T-helper 2 cell treated with Interferon-gamma antibody and Interleukin-4, amounts not matched to agents 5 μg/mL and 100 μg/mL, for 36 hours (primary cell): ENCODE measurements at regions not wholly inside any gene's neighbourhood (a gene's known extent, or its start where the extent isn't known, plus 50 kb on each side); places are given as distances from the start of the nearest gene placed in this dataset.

ENCODE experiments used
- DNase-seq: peaks from one replicate; pipeline ENCODE4 v3.0.0; 2021; ENCODE audit warnings: low spot score
- H3K27ac Mint-ChIP-seq: one replicate; pipeline ENCODE4 v1.8.0; 2021; ENCODE audit warnings: mild to moderate bottlenecking, mixed read lengths
- H3K27me3 Mint-ChIP-seq: one replicate; pipeline ENCODE4 v1.8.0; 2021; ENCODE audit warnings: low read depth, mixed read lengths
- H3K36me3 Mint-ChIP-seq: one replicate; pipeline ENCODE4 v1.8.0; 2021; ENCODE audit warnings: low read depth, mixed read lengths
- H3K4me1 Mint-ChIP-seq: one replicate; pipeline ENCODE4 v1.8.0; 2021; ENCODE audit warnings: low read depth, mixed read lengths
- H3K4me3 Mint-ChIP-seq: one replicate; pipeline ENCODE4 v1.8.0; 2022; ENCODE audit warnings: mild to moderate bottlenecking, moderate library complexity, mixed read lengths
- H3K9me3 Mint-ChIP-seq: one replicate; pipeline ENCODE4 v1.8.0; 2021; ENCODE audit warnings: mixed read lengths

DNA sequence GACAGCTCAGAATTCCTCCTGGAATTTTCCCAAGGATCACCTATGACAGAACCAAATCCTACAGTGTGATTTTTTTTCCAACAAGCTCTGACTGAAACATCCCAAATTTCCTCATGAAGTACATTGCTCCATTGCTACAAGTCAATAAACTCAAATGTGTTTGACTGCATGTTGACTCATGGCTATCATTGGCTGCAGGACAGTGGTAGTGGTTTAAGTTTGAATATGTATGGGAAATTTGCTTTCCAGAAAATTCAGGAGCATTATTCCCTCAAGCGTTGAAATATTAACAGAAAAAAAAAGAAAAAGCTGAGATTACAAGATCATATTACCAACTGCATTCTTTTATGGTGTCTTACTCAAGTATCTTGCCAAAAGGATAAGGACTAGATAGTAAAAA is 402.8 kb upstream of the DSEL start:
- no peak overlapping the region for H3K27ac Mint-ChIP-seq
- DNase-seq = no peak
- H3K9me3 Mint-ChIP-seq = no peaks in the 10 kb centered on the region
- no peaks in the 10 kb centered on the region for H3K36me3 Mint-ChIP-seq
- no peak overlapping the region for H3K4me3 Mint-ChIP-seq
- no peaks in the 10 kb centered on the region for H3K27me3 Mint-ChIP-seq
- no peaks in the 10 kb centered on the region for H3K4me1 Mint-ChIP-seq

DNA sequence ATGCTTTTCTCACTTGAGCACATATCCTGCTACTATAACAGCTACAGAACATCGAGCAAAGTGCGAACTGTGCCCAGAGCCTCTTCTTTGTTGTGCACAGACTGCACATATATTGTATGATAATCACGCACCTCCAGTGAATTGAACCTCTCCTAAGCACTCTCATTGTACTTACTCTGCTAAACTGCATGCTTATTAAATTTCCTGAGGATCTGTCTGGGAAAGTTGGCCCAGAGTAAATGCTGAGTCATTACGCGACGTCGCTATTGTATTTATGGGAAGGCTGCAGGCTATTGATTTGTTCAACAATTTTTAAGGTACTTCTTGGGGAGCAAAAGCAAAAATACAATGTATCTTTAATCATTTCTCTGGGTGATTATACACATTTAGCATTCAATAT is 399.6 kb upstream of the DSEL start:
- no peak overlapping the region for H3K27ac Mint-ChIP-seq
- no peak for DNase-seq
- H3K36me3 Mint-ChIP-seq = no peaks in the 10 kb centered on the region
- H3K9me3 Mint-ChIP-seq = no peaks in the 10 kb centered on the region
- no peaks in the 10 kb centered on the region for H3K27me3 Mint-ChIP-seq
- H3K4me3 Mint-ChIP-seq = no peak overlapping the region
- no peaks in the 10 kb centered on the region for H3K4me1 Mint-ChIP-seq

DNA sequence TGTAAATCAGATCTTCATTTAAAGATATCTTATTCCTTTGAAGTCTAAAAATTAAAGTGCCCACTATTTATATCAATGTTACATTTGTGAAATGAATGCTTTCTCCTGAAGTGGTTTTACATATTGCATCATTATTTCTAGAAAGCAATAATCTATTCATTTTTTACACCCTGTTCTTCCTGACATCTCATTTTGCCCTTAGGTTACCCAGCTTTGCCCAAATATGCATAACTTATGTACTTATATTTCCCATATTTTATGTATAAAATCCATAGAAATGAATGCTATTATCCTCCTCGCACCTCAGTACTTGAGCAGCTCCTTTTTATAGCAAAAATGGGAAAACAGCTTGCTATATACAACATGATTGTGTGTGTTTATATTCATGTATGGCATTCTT is 396.5 kb upstream of the DSEL start:
- Mint-ChIP-seq H3K27ac (no peak overlapping the region), H3K4me3 (no peak overlapping the region), H3K4me1 (no peaks in the 10 kb centered on the region), H3K36me3 (no peaks in the 10 kb centered on the region), H3K27me3 (no peaks in the 10 kb centered on the region), H3K9me3 (no peaks in the 10 kb centered on the region)
- no peak for DNase-seq

DNA sequence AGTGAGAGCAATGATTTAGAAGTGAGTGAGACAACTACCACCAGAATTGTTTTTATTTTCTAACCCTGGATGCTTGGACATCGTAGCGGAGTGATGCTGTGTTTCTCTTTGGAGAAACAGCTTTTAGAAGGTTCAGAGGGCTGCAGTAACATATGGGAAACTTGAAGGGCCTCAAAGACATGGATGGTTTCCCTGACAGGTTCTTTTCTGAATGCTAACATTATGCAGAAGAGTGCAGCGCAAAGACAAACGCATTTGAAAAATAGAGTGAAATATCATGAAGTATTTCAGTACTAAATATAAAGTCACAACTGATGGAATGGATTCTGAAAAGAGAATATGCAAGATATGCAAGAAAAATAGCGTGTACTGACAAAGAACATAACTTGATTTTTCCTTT is 385.1 kb upstream of the DSEL start:
- Mint-ChIP-seq H3K27me3 (no peaks in the 10 kb centered on the region), H3K27ac (no peak overlapping the region), H3K36me3 (no peaks in the 10 kb centered on the region), H3K9me3 (no peaks in the 10 kb centered on the region), H3K4me3 (no peak overlapping the region), H3K4me1 (no peaks in the 10 kb centered on the region)
- DNase-seq = no peak

DNA sequence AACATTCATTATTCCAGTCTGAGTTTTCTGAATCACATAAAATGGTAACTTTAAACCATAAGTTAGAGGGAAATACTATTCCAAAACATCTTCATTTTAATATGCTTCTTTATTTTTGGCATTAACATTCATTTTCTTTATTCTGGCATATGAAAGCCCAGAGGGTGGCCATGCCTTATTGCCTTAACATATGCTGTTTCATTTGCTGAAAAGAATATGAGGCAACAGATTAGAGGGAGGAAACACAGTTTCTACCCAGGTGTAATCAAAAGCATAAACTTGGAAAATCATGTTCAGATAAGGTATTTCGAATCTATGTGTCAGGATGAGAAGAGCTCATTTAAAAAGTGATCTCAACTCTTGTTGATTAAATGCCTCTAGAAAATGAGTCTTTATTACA is 379.9 kb upstream of the DSEL start:
- H3K4me3 Mint-ChIP-seq = no peak overlapping the region
- no peak overlapping the region for H3K27ac Mint-ChIP-seq
- no peak for DNase-seq
- no peaks in the 10 kb centered on the region for H3K9me3 Mint-ChIP-seq
- no peaks in the 10 kb centered on the region for H3K4me1 Mint-ChIP-seq
- no peaks in the 10 kb centered on the region for H3K36me3 Mint-ChIP-seq
- H3K27me3 Mint-ChIP-seq = no peaks in the 10 kb centered on the region

DNA sequence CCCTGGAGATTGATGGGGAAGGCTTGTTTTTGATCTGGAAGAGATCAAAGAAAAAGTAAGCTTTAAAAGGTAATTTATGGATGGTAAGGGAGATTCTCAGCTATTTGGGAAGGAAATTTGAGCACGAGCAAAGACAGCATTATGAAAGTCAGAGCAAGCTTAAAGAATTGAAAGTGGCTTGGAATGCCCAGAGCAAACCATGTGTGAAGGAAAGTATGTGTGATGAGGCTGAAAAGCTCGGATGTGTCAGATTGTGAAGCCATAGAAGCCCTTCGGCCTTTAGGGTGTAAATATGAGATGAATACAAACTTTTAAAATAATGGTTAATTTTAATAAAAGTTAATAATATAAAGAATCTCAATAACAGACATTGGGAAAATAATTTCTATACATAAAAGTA is 377.4 kb upstream of the DSEL start:
- H3K27ac Mint-ChIP-seq = no peak overlapping the region
- H3K4me3 Mint-ChIP-seq = no peak overlapping the region
- no peaks in the 10 kb centered on the region for H3K27me3 Mint-ChIP-seq
- H3K4me1 Mint-ChIP-seq = no peaks in the 10 kb centered on the region
- DNase-seq = no peak
- H3K36me3 Mint-ChIP-seq = no peaks in the 10 kb centered on the region
- H3K9me3 Mint-ChIP-seq = no peaks in the 10 kb centered on the region

DNA sequence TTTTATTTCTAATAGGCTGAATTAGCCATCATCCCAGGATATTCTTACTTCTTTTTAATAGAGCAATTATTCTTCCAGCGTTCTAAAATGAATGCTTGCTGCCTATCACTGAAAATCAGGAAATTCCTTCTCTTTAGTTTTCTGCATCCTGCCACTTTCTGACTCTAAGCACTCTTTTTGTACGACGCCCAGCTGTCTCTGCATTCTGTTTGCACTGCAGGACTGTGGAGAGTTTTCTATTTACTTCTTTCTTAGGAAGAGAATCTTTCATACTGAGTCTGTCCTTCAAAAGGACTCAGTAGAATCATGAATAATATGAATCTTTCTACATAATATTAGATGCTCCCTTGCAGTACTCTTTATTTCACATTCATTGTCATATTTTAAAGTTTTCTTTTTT is 360.4 kb upstream of the DSEL start:
- no peaks in the 10 kb centered on the region for H3K9me3 Mint-ChIP-seq
- H3K27ac Mint-ChIP-seq = no peak overlapping the region
- H3K36me3 Mint-ChIP-seq = no peaks in the 10 kb centered on the region
- H3K4me3 Mint-ChIP-seq = no peak overlapping the region
- H3K27me3 Mint-ChIP-seq = no peaks in the 10 kb centered on the region
- H3K4me1 Mint-ChIP-seq = no peaks in the 10 kb centered on the region
- no peak for DNase-seq

DNA sequence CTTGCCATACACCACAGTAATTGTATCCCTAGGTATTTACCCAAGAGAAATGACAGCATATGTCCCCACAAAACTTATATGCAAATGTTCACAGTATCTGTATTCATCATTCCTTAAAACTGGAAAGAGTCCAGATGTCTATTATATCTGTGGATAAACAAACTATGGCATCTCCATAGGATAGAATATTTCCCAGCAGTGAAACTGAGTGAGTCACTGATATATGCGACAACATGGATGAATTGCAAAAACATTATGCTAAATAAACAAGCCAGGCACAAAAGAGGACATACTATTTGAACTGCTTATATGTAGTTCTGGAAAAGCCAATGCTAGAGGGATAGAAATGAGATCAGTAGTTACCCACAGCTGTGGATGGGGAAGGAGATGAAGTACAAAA is 359.4 kb upstream of the DSEL start:
- Mint-ChIP-seq H3K27me3 (no peaks in the 10 kb centered on the region), H3K9me3 (no peaks in the 10 kb centered on the region), H3K27ac (no peak overlapping the region), H3K36me3 (no peaks in the 10 kb centered on the region), H3K4me1 (no peaks in the 10 kb centered on the region), H3K4me3 (no peak overlapping the region)
- no peak for DNase-seq

DNA sequence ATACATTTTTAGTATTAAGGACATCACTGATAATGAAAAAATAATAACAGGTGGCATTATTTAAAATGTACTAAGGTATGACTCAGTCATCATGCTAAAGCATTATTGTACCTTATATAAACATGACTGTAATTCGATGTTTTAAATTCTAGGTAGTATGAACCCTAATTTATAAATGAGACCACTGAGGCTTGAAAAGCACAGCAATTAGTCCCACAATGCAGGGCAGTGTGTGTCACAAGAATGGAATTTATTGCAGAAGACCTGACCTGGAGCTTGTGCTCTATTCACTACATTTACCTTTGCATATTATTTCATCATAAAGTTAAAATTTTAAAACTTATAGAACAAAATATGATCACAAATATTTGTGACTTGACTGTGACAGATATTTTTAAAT is 358.5 kb upstream of the DSEL start:
- no peaks in the 10 kb centered on the region for H3K36me3 Mint-ChIP-seq
- H3K4me1 Mint-ChIP-seq = no peaks in the 10 kb centered on the region
- no peak overlapping the region for H3K4me3 Mint-ChIP-seq
- DNase-seq = no peak
- H3K27ac Mint-ChIP-seq = no peak overlapping the region
- H3K27me3 Mint-ChIP-seq = no peaks in the 10 kb centered on the region
- H3K9me3 Mint-ChIP-seq = no peaks in the 10 kb centered on the region

DNA sequence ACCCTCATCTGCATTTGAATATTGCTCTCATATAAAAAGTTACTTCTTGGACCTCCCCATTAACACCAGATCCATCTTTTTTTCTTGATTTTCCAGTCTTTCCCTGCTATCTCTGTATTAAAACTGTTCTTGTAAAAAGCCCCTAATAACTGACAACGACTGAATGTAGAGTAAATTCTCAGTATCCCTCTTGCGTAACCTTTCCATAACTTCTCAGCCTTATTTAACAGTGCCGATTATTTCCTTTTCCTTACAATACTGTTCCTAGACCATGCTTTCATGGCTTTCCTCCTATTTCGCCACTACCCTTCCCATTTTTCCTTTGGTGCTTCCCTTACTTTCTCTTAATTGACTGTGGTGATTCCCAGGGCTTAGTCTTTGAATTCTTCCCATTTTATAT is 348.9 kb upstream of the DSEL start:
- H3K9me3 Mint-ChIP-seq = no peaks in the 10 kb centered on the region
- H3K36me3 Mint-ChIP-seq = no peaks in the 10 kb centered on the region
- H3K4me1 Mint-ChIP-seq = no peaks in the 10 kb centered on the region
- no peak overlapping the region for H3K4me3 Mint-ChIP-seq
- H3K27ac Mint-ChIP-seq = no peak overlapping the region
- no peaks in the 10 kb centered on the region for H3K27me3 Mint-ChIP-seq
- no peak for DNase-seq

DNA sequence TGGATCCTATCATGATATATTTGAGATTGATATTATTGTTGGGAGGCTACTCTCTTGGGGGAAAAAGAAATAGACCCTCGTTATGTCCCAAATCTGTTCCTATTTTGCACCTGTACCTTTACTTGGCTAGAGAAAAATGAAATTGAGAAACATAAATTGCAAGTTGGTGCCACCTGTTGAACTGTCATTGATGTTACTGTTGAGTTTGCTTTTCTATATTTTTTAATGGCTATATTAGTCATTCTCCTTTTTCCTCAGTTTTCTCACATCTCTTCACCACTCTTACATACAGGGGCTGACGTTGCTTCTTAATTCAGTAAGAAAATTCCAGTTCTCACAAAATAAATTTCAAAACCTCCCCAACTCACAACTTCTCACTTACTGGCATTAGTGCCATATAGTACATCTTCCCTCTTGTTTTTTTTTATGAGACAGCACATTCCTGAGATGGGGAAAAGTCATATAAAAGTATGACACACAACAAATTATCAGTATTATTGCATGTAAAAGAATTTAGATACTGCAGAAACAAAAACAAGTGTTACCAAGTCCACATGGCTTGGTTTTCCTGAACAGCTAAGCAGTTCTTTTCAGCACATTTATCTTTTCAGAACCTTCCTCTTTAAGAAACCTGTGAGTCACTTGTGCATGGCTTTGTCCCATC is 348.3 kb upstream of the DSEL start:
- Mint-ChIP-seq H3K27ac (no peak overlapping the region), H3K27me3 (no peaks in the 10 kb centered on the region), H3K36me3 (no peaks in the 10 kb centered on the region), H3K4me1 (no peaks in the 10 kb centered on the region), H3K9me3 (no peaks in the 10 kb centered on the region), H3K4me3 (no peak overlapping the region)
- DNase-seq = no peak

DNA sequence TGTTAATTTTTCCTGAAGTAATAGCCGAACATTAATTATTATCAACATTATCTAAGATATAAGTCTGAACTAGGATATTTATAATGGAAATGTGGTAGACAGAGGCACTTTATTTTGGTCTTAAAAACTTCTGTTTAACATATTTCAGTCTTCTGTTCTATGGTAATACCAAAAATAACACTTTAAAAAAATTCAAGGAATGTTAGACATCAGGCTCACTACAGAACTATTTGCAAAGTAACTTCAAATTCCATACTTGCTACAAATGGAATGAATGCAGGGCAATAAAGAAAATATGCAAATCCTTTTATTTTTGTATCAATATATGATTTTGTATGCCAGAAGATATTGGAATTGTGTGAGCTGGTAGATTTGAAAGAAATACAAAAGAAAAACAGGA is 345.5 kb upstream of the DSEL start:
- Mint-ChIP-seq H3K27me3 (no peaks in the 10 kb centered on the region), H3K4me3 (no peak overlapping the region), H3K9me3 (no peaks in the 10 kb centered on the region), H3K4me1 (no peaks in the 10 kb centered on the region), H3K27ac (no peak overlapping the region), H3K36me3 (no peaks in the 10 kb centered on the region)
- DNase-seq = no peak

DNA sequence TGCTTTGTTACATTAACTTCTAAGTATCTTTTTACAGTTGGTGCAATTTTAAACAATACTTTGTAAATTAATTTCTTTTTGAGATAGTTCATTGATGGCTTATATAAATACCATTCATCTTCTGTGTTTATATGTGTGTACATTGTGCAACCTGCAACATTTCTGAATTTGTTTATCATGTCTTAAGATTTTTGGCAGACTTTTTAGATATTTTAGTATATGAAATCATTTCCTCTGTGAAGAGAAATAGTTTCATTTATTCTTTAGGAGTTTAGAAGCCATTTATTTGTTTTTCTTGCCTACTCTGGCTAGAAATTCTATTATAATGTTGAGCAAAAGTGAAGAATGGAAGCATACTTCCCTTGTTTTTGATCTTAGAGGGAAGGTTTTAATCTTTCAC is 337.8 kb upstream of the DSEL start:
- no peak overlapping the region for H3K4me3 Mint-ChIP-seq
- no peaks in the 10 kb centered on the region for H3K36me3 Mint-ChIP-seq

DNA sequence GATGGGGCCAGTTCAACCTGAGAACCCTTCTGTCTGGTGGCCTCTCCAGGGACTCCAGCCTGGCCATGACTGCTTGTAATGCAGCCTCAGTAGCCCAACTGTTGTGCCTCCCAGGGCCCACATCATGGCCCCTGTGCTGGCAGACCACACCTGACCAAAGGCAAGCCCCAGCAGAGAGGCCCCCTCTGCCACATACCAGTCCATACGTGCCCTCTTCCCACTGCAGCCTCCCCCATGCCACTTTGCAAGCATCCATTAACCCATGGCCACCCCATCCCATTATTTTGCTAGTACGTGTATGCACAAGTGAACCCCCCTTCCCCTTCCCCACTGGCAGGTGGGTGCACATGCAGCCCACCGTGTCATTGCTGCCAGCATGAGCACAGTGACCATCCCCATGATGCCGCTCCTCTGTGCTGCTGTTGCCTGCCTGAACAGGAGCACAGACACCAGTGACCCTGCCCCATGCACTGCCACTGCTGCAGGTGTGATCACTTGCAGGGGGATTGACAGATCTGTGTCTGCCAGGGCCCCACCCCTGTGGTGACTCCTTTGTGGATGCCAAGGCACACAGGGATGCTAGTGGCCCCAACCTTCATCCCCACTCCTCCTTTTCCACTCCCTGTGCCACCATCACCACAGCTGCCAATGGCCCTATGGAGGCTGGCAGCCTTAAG is 330.0 kb upstream of the DSEL start:
- Mint-ChIP-seq H3K9me3 (no peaks in the 10 kb centered on the region), H3K27me3 (no peaks in the 10 kb centered on the region), H3K4me1 (no peaks in the 10 kb centered on the region), H3K4me3 (no peak overlapping the region), H3K36me3 (no peaks in the 10 kb centered on the region), H3K27ac (no peak overlapping the region)
- DNase-seq = no peak

More for the DNA sequence above, 337.8 kb upstream of the DSEL start:
- Mint-ChIP-seq H3K9me3 (no peaks in the 10 kb centered on the region), H3K27ac (no peak overlapping the region), H3K27me3 (no peaks in the 10 kb centered on the region), H3K4me1 (no peaks in the 10 kb centered on the region)
- no peak for DNase-seq

DNA sequence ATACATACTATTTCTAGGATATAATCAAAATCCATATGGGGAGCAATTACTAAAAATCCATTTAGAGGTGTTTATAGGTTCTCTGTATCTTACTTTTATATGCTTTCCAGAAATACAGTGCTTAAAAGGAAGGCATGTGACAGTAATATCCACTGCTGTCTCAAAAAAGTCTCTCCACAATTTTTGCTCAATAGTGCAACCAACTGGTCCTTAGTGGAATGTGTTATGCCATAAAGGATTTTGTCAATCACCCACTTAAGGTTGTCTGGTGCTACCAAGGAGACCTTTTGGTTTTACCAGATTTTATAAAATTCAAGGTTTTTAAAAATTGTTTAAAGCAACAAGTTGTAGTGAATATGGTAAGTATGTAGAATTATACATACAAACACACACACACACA is 328.5 kb upstream of the DSEL start:
- no peaks in the 10 kb centered on the region for H3K27me3 Mint-ChIP-seq
- H3K4me1 Mint-ChIP-seq = no peaks in the 10 kb centered on the region
- H3K36me3 Mint-ChIP-seq = no peaks in the 10 kb centered on the region
- H3K4me3 Mint-ChIP-seq = no peak overlapping the region
- no peak for DNase-seq
- H3K9me3 Mint-ChIP-seq = no peaks in the 10 kb centered on the region
- no peak overlapping the region for H3K27ac Mint-ChIP-seq
